ENCODE measurements at regions not wholly inside any gene's neighbourhood (a gene's known extent, or its start where the extent isn't known, plus 50 kb on each side); places are given as distances from the start of the nearest gene placed in this dataset.
A peak's percentile ranks its signal among the peaks of the same experiment; 100 is the strongest.

DNA sequence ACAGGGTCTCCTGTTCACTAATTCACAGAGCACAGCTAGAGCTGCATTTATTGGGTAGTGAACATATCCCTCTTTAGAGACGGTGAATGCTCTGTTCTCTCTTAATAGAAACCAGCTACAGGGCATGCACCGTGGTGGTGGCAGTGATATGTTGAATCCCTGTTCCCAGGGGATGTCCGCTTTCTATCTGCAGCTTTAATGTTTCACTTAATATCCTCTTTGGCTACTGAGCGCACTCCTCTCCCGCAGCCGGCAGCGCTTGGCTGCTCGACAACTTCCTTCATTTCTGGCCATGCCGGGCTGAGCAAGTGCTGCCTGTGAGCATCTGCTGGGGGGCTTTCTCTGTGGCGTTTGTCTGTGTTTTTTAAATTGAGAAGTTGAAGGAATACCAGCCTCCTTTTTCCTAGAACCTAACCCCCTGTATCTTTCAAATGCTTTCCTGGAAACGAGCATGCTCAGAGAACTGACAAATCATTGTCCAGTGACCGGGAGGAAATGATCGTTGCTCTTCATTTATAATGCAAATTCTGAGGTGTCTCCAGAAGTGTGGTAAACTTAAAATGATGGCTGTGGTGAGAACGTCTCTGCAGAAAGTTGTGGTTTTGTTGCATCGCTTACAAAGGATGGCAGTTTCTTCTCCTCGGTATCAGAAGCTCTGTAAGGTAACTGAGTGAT, 297.9 kb downstream of the UTRN start:
- no peak for DNase-seq

DNA sequence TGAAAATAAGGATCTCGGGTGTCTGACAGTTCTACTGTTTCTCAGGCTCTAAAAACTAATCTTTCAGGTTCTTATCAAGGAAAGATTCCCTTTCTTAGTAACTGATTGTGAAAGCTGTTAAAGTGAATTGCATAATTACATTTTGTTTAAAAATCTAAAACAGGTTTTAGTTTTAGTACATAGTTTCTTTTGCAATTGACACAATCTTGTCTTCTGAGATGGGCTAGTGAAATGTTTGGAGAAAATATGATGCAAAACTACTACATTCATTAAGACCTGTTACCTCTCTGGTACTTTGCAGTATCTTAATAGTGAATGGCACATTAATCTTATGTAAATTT, 298.4 kb downstream of the UTRN start:
- DNase-seq: no peak

GRCh38 chr6:144585217-144585814, 300.2 kb downstream of the UTRN start:
- peak; percentile 13 for DNase-seq

GRCh38 chr6:144586986-144587385, 301.9 kb downstream of the UTRN start:
- DNase-seq: no peak

DNA sequence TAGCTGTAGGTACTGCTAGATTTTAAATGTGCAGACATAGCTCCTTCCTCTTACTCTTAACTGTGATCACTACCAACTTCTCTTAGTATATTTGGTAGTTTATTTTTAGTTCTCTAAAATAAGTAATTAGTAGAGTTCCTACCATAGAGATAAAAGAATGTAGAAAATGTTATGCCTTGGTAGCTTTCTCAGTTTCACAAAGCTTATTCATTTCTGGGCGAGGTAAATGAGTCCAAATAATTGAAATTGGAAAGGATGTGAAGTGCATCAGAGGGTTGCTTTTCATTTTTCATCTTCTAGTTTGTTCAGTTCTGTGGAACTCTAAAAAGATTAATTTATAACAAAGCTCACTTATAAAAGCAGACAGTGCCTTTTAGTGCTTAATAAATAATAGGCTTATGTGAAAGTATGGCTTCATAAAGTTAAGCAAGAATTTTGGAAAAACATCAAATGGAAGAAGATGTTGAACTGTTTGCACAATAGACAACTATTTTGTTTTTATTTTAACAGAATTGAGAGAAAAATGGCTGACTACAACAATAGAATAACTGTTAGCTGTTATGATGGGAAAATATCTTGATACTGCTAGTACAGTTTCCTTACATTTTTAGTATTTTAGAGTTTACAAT, 303.7 kb downstream of the UTRN start:
- no peak for DNase-seq

- no peak for DNase-seq
Measured at GRCh38 chr6:144590532-144590931, 305.4 kb downstream of the UTRN start.

DNA sequence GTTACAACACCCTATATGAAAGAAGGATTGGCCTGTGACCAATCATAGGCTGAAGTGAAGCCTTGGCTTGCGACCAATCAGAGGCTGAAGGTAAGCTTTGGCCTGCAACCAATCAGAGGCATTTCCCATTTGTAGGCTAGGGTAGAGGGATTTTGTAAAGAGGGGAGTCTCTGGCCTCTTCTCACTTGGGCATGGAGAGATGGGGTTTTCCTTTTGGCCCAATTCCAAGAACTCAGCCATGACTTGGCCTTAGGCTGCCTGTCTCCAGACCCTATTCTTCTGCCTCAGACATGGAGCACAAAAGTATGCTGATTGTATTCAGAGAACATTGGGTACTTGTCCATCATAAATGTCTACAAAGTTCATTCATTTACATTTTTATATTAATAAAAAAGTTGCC, 308.3 kb downstream of the UTRN start:
- no peak for DNase-seq

GRCh38 chr6:144594585-144594984, 309.4 kb downstream of the UTRN start:
- DNase-seq: no peak

DNA sequence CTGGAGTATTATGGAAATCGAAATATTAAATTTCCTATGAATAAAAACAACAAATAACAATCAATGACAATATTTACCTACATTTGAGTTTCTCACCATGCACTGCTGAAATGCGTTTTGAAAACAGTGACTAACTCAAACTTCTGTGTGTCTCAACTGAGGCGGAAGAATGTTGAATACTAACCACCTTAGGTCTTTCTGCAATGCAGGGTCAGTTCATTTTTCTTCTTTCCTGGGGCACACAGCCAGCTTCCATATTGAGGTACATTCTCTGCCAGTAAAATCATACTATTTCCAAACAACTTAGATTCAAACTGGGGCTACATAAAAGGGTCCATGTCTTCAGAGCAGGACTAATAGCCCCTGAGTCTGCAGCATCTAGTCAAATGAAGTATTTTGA, 310.1 kb downstream of the UTRN start:
- DNase-seq: no peak

GRCh38 chr6:144597511-144597910, 312.4 kb downstream of the UTRN start:
- DNase-seq: no peak

DNA sequence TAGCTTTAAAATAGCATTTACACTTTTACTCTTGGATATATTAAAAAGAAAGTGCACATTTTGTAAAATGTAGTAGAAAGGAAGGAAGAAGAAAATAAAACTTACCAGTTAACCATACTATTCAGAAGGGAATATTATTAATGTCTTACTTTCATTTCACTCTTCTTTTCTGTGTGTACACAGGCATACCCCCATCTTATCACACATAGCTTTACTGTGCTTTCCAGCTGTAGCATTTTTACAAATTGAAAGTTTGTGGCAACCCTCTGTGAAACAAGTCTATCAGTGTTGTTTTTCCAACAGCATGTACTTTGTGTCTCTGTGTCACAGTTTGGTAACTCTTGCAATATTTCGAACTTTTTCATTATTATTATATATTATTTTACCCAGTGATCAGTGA, 314.5 kb downstream of the UTRN start:
- no peak for DNase-seq

GRCh38 chr6:144601221-144601620, 316.1 kb downstream of the UTRN start:
- no peak for DNase-seq

GRCh38 chr6:144602523-144603180, 317.5 kb downstream of the UTRN start:
- no peak for DNase-seq

GRCh38 chr6:144606083-144606482, 320.9 kb downstream of the UTRN start:
- DNase-seq: no peak

GRCh38 chr6:144607998-144608735, 323.0 kb downstream of the UTRN start:
- DNase-seq: no peak

- no peak for DNase-seq
Measured at GRCh38 chr6:144612811-144613210, 327.7 kb downstream of the UTRN start.

DNA sequence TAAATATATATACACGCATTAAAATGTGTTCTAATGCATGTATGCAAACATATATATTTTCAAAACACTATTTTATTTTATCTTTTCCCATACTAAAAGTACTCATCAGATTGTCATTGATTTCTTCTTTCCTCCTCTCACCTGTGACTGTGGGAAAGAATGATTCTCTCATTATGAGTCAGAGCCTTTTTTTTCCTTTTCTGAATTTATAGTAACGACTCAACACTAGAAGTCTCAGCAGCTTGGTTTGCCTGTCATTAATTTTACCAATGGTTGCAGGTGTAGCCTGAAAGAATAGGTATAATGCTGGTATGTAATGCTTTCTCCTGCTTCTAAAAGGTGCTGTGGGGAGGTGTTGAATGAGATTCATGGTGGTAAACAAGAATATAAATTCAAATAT, 328.7 kb downstream of the UTRN start:
- no peak for DNase-seq

DNA sequence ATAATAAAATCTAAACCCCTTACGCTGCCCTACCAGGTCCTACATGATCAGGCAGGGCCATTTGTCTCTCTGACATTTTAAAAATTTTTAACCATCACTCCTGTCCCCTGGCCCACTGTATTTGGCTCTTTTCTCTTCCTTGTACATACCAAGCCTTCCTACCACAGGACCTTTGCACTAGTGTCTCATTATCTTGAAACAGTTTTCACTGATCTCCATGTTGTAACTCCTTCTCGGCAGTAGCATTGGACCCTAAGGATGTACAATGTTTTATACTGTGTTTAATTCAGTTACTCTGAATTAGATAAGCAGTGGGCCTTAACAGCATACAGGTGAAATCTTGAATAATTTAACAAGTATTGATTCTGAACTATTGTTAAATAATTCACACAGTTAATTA, 330.7 kb downstream of the UTRN start:
- DNase-seq: no peak

DNA sequence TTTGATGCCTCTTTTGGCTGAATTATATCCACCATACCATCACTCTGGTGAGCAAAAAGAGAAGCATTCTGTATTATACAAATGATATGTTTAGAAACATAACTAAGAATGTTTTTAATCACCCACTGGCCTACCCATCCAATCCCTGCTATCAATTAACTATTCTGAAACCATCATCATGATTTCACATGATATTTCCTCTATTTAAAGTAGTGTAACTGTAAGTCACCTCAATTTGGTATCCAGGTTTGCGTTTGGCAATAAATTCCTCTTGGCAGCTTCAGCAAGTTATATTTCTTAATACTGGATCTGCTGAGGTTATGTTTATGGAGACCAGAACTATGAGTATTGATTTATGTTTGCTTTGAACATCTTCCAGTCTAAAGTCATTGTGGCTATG, 332.1 kb downstream of the UTRN start:
- no peak for DNase-seq

DNA sequence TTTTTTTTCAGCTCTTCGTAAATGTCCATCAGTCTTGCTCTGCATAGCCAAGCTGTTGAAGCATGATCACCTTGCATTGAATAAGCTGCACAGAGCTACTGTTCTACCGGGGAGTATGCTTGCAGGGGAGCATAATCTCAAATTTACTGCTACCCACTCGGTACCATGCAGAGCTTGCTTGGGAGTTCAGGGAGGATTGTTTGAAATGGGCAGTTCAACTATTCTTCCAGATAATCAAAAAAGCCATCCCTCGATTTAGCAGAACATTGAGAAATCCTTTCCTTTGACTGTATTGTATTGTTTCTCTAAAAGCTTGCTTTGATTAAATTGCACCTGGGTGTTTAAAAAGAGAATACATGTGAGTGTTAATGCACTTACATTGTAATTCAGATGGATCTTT, 332.6 kb downstream of the UTRN start:
- DNase-seq: no peak

- DNase-seq: no peak
Measured at GRCh38 chr6:144619966-144620365, 334.8 kb downstream of the UTRN start.

DNA sequence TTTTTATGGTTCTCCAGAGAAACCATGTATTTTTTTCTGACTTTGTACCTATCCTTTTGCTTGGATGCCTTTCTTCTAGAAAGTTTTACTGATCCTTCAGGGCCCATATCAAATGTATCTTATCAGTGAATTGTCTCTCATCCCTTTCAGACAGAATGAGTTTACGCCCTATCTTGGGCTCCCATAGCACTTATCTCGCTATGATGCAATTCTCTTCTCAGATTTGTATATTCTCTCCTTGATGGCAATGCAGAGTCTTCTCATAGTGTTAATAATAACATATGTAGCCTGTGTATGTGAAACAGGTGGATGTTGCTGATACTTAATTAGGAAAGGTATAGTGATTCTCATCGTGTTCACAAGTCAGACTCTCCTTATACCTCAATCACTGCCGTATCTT, 336.2 kb downstream of the UTRN start:
- DNase-seq: no peak

DNA sequence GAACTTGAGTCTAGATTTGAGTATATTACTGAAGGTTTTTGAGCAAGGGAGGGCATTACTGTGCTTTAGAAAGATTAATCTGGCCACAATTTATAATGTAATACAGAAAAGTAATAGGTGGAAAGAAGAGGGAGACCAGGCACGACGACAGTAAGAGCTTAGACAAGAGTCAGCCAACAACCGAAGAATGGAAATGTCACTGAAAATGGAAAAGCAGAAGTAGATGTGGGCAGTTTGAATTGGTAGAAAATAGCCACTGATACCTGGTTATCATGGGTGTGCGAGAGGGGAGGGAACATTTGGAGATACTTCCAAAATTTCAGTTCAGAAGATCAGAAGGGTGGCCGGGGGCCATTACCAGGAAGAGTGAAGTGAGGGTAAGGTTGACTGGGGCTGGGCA, 339.1 kb downstream of the UTRN start:
- DNase-seq: no peak

DNA sequence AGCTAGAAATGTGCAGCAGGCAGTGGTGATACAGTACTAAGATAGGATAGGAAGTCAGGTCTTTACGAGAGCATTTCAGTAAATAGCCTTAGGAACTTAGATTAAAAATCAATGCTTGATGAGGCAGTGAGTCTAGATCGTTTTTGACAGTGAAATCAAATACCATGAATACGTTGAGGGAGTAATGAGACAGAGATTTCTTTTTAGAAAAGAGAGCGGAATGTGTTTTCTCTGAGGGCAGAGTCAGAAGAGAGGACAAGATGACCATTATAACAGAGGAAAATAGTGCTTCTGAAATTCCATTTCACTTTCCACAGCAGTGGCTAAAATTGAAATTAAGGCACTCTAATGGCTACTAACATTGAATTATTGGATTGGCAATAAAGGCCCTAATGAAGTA, 339.6 kb downstream of the UTRN start:
- no peak for DNase-seq
